ENCODE measurements at regions not wholly inside any gene's neighbourhood (a gene's known extent, or its start where the extent isn't known, plus 50 kb on each side); places are given as distances from the start of the nearest gene placed in this dataset.

DNA sequence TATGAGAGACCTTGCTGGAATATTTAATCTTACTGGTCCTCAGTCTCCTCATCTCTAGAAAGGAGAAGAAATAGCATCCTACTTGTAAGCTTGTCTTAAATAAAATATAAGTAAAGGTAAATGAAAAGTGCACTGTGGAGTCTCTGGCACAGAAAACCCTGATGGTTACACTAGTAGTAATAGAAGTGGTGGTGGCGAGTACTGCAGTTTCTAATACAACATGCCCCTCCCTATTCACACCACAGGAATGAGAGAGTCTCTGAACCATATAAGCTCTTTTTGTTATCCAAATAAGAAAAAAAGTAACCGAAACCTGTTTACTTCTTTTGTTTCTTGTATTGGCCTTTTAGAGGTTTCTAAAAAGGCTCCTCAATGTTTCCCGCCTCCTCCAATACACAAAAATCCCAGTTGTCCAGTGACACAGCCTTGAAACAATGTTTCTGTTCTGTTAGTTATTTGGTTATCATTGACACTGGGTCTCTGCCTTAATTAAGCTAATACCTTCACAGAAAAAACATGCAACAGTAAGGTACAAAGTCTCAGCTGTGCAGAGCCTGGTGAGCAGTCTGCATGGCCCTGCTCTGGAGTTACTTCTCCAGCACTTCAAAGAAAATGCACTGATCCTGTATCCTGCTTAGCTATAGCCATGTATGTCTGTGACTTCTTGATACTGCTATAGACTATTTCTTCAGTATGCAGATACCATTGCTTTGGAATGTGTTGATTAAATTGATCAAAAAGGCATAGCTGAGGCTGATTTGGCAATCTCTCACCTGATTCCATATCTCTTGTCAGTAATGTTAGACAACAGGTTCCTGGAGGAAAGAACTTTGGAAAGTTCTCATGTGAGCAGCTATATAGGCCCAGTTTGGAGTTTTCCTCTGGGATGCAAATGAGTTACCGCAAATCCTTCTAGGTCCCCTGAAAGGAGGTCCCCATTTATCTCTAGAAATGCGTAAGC, 315.6 kb upstream of the IL12A start:
- H3K4me3 ChIP-seq: no peak overlapping the region
- H3K9me3 ChIP-seq (ENCODE audit: control insufficient read depth in 4 of 4, insufficient read depth in 3 of 4, low read length in 3 of 4): no peaks in the 10 kb centered on the region
- peaks cover 0 to 5% (median 2%) of the 10 kb centered on the region in 5 donors for H3K4me1 ChIP-seq (ENCODE audit: control insufficient read depth in 5 of 5, insufficient read depth in 5 of 5, low read length in 5 of 5)
- H3K36me3 ChIP-seq (ENCODE audit: control insufficient read depth in 4 of 4, insufficient read depth in 4 of 4, low read length in 4 of 4): no peaks in the 10 kb centered on the region
- TF ChIP-seq, protein P1, sequence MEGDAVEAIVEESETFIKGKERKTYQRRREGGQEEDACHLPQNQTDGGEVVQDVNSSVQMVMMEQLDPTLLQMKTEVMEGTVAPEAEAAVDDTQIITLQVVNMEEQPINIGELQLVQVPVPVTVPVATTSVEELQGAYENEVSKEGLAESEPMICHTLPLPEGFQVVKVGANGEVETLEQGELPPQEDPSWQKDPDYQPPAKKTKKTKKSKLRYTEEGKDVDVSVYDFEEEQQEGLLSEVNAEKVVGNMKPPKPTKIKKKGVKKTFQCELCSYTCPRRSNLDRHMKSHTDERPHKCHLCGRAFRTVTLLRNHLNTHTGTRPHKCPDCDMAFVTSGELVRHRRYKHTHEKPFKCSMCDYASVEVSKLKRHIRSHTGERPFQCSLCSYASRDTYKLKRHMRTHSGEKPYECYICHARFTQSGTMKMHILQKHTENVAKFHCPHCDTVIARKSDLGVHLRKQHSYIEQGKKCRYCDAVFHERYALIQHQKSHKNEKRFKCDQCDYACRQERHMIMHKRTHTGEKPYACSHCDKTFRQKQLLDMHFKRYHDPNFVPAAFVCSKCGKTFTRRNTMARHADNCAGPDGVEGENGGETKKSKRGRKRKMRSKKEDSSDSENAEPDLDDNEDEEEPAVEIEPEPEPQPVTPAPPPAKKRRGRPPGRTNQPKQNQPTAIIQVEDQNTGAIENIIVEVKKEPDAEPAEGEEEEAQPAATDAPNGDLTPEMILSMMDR (IDR thresholded peaks at IDR 0.05; ENCODE audit: control extremely low read depth, extremely low read depth): no peak
- ATAC-seq (ENCODE audit: insufficient read depth, low FRiP score): no peak
- H3K27ac ChIP-seq (ENCODE audit: low read depth in 1 of 2, low read length in 1 of 2): no peak overlapping the region
- H3K27me3 ChIP-seq (ENCODE audit: control insufficient read depth in 3 of 3, insufficient read depth in 3 of 3, low read length in 2 of 3): no peaks in the 10 kb centered on the region
- no peak overlapping the region for H3K9ac ChIP-seq (ENCODE audit: insufficient read depth in 1 of 2, low read length in 2 of 2)
- WGBS, 2 donors: 90 to 95% methylated on average over 5 of the region's 5 CpGs
- DNase-seq: no peak

DNA sequence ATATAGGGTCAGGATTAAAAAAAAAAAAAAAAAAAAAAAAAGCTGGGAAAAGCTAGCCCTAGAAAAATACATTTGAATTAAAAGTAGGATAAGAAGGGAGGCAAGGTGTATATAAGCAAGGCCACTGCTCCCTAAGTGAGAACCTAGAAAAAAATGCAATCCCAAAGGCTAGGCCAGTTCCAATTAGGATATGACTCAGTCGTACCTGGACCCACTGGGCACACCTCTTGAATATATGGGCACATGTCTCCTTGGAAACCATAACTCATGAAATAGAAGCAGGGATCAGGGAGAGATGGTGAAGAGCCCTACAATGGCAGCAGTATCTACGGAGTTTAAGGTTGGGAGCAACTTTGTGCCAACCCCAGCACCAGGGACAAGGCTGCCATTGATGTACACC, 314.1 kb upstream of the IL12A start:
- TF ChIP-seq, protein P1 (IDR thresholded peaks at IDR 0.05; ENCODE audit: control extremely low read depth, extremely low read depth): no peak
- no peak for ATAC-seq (ENCODE audit: insufficient read depth, low FRiP score)

DNA sequence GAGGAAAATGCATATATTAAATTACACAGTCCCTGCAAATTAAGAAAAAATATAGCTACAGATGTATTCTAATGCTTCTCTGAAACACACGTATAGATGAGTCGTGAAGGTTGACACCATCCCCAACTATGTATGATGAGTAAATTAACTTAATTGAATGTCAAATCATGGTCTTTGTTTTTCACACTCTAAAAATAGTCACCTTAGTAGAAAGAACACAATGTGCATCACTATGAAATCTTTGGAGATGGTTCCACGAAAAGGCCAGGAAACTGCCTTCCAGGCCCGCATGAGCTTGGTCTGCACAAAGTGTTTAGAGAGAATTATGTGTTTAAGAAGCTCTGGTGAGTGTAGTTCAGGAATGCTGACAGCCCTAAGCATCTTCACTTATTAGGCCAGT, 313.4 kb upstream of the IL12A start:
- 94 to 95% methylated on average over 4 of the region's 4 CpGs for WGBS, 2 donors
- TF ChIP-seq, protein P1 (IDR thresholded peaks at IDR 0.05; ENCODE audit: control extremely low read depth, extremely low read depth): no peak
- no peak for ATAC-seq (ENCODE audit: insufficient read depth, low FRiP score)

More for the DNA sequence above, 314.1 kb upstream of the IL12A start:
- peaks cover 0 to 6% (median 1%) of the 10 kb centered on the region in 5 donors for H3K4me1 ChIP-seq (ENCODE audit: control insufficient read depth in 5 of 5, insufficient read depth in 5 of 5, low read length in 5 of 5)
- WGBS, 2 donors: 87 to 92% methylated on average over 2 of the region's 2 CpGs
- H3K27me3 ChIP-seq (ENCODE audit: control insufficient read depth in 3 of 3, insufficient read depth in 3 of 3, low read length in 2 of 3): no peaks in the 10 kb centered on the region
- H3K27ac ChIP-seq (ENCODE audit: low read depth in 1 of 2, low read length in 1 of 2): peak overlapping the region in 1 of 2 donors; percentile 30
- no peaks in the 10 kb centered on the region for H3K9me3 ChIP-seq (ENCODE audit: control insufficient read depth in 4 of 4, insufficient read depth in 3 of 4, low read length in 3 of 4)
- H3K4me3 ChIP-seq: no peak overlapping the region
- no peaks in the 10 kb centered on the region for H3K36me3 ChIP-seq (ENCODE audit: control insufficient read depth in 4 of 4, insufficient read depth in 4 of 4, low read length in 4 of 4)
- no peak overlapping the region for H3K9ac ChIP-seq (ENCODE audit: insufficient read depth in 1 of 2, low read length in 2 of 2)
- DNase-seq: no peak

More for the DNA sequence above, 313.4 kb upstream of the IL12A start:
- Histone ChIP-seq H3K4me3 (no peak overlapping the region), H3K27ac (ENCODE audit: low read depth in 1 of 2, low read length in 1 of 2) (peak overlapping the region in 1 of 2 donors; percentile 68), H3K9ac (ENCODE audit: insufficient read depth in 1 of 2, low read length in 2 of 2) (no peak overlapping the region), H3K27me3 (ENCODE audit: control insufficient read depth in 3 of 3, insufficient read depth in 3 of 3, low read length in 2 of 3) (no peaks in the 10 kb centered on the region), H3K4me1 (ENCODE audit: control insufficient read depth in 5 of 5, insufficient read depth in 5 of 5, low read length in 5 of 5) (peaks cover 0 to 6% (median 0%) of the 10 kb centered on the region in 5 donors), H3K36me3 (ENCODE audit: control insufficient read depth in 4 of 4, insufficient read depth in 4 of 4, low read length in 4 of 4) (no peaks in the 10 kb centered on the region), H3K9me3 (ENCODE audit: control insufficient read depth in 4 of 4, insufficient read depth in 3 of 4, low read length in 3 of 4) (no peaks in the 10 kb centered on the region)
- no peak for DNase-seq
